ENCODE measurements at regions not wholly inside any gene's neighbourhood (a gene's known extent, or its start where the extent isn't known, plus 50 kb on each side); places are given as distances from the start of the nearest gene placed in this dataset.
"Not testable (repeated sequence)": the region's sequence is repeated elsewhere in the genome, so short reads cannot be mapped to it uniquely, and the experiment has no call there.

DNA sequence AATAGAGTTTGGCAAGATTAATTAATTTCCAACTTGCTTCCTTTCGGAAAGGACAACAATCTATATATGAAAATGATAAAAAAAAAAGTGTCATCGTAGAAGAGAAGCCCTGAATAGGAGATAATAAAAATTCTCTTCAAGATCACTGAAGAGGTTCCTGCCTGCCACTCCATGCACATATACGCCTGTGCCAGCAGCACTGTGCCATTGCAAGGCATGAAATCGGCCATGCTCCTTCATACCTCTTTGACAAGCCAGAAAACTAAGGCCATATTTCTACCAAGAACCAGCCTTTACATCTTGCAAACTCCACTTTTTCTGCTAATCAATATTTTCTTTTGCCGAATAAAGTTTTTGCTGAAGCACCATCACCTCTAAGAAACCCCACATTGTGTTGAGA lies 365.5 kb downstream of the CXXC4 start:
- no peak for DNase-seq (ENCODE audit: low spot score)

DNA sequence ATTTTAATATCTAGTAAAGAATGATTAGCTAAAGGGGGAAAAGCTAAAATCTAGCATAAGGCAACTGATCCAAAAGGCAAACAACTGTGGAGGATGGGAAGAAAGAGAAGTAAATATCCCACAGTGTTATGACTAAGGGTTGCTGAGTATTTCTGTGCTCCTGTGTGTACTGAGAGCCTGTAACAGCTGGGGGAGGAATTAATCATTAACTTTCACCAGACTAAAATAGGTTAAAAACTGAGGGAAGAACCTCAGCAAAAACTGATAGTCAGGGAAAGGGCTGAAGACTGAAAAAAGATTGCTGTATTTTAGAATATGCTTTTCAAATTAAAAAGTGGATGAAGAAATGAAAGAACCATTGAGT lies 365.9 kb downstream of the CXXC4 start:
- no peak for DNase-seq (ENCODE audit: low spot score)

DNA sequence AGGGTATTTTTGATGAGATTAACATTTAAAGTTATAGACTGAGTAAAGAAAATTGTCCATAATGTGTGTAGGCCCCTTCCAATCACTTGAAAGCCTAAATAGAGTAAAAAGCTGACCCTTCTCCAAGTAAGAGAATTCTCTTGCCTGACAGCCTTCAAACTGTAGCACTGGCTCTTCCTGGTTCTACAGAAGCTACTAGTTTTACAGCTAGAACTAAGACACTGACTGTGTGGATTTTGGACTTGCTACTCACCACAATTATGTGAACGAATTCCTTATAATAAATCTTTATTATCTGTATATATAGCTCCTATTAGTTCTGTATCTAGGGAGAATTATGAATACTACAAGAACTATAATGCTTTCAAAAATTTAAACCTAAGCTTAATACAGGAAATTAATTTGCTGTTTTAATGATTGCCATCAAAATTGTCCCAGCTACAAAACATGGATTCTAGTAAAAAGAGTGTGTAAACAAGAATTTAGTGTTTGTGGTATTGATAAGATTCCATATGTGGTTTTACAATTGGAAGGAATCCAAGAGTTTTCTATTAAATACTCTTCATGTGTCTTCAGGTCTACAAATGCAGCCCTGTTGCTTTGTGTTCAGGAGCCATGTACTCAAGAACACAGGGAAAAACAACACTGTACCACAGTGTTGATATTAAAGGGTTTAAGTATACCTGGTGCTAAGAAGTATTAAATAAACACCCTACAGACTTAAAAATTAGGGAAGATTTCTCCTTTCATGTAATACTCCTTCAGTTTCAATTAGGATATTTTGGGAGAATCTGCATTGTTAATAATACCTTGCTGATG lies 366.5 kb downstream of the CXXC4 start:
- DNase-seq (ENCODE audit: low spot score) = no peak

DNA sequence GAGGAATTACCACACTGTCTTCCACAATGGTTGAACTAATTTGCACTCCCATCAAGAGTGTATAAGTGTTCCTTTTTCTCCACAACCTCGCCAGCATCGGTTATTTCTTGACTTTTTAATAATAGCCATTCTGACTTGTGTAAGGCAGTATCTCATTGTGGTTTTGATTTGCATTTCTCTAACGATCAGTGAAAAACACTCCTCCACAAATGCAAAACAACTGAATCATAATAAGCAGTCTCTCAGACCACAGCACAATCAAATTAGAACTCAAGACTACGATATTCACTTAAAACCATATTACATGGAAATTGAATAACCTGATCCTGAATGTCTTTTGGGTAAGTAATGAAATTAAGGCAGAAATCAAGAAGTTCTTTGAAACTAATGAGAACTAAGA lies 371.7 kb downstream of the CXXC4 start:
- no peak for DNase-seq (ENCODE audit: low spot score)

- DNase-seq (ENCODE audit: low spot score) = no peak
Measured at GRCh38 chr4:104117776-104118175, 376.9 kb downstream of the CXXC4 start.

DNA sequence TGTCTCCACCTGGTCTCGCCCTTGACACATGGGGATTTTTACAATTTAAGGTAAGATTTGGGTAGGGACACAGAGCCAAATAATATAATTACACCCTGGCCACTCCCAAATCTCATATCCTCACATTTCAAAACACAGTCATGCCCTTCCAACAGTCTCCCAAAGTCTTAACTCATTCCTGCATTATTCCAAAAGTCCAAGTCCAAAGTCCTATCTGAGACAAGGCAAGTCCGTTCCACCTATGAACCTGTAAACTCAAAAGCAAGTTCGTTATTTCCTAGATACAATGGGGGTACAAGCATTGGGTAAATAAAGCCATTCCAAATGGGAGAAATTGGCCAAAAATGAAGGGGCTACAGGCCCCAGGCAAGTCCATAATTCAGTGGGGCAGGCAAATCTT lies 380.8 kb downstream of the CXXC4 start:
- no peak for DNase-seq (ENCODE audit: low spot score)

GRCh38 chr4:104099141-104099540 lies 379.4 kb upstream of the TACR3 start:
- DNase-seq (ENCODE audit: low spot score) = no peak

- no peak for DNase-seq (ENCODE audit: low spot score)
Measured at GRCh38 chr4:104093247-104093646, 373.5 kb upstream of the TACR3 start.

GRCh38 chr4:104073229-104073628 lies 353.4 kb upstream of the TACR3 start:
- DNase-seq (ENCODE audit: low spot score) = no peak

DNA sequence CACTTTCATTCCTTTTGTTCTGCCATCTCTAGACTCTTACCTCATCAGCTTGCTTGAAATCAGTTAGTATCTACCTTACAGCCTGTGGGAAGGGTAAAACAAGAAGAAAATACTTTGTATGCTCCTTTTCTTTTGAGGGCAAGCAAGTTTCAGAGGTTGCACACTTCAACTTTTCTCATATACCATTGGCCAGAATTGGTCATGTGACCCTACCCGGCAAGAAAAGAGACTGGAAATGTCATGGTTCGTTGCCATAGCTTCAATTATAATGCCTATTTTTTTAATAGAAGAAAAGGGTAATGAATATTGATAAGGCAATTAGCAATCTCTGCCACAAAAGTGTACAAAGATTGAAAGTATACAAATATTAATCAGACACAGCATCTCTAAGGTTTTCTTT lies 346.7 kb upstream of the TACR3 start:
- no peak for DNase-seq (ENCODE audit: low spot score)

GRCh38 chr4:104064646-104065577 lies 345.1 kb upstream of the TACR3 start:
- no peak for DNase-seq (ENCODE audit: low spot score)

GRCh38 chr4:104063341-104063740 lies 343.6 kb upstream of the TACR3 start:
- no peak for DNase-seq (ENCODE audit: low spot score)

DNA sequence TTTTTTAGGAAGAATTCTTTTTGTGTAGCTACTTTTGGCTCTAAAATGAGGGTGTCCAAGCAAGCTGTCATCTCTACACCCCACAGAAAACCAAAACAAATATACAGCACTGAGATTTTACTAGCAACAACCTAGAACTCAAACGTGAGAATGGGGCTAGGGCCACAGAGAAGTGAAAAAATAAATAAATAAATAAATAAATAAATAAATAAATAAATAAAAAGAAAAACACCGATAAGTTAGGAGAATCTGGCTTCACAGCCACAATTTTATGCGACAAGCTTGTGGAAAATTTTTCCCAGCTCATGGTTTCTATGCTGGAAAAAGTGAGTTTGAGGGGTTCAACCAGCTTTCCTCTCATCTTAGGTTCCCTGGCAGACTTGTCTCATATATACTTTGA lies 324.6 kb upstream of the TACR3 start:
- no peak for DNase-seq (ENCODE audit: low spot score)

DNA sequence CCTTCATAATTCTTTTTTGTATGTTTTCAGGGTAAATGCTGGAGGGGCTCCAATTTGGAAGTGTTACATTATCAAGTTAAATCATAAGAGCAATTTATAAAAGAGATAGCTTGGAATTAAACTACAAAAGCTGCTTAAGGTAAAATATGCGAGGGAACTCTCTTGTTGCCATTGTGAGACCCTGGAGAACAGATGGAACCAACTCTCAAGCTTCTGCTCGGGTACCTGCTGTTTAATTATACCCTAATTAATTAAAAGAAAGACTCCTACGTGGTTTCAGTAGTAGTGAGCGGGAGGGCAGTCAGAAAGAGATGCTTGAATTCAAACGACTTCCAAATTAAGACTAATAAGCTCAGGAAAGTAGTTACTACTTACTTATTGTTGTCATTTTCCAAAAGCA lies 313.1 kb upstream of the TACR3 start:
- DNase-seq (ENCODE audit: low spot score) = no peak

GRCh38 chr4:104025251-104025650 lies 305.5 kb upstream of the TACR3 start:
- no peak for DNase-seq (ENCODE audit: low spot score)

GRCh38 chr4:104022831-104023230 lies 303.0 kb upstream of the TACR3 start:
- no peak for DNase-seq (ENCODE audit: low spot score)

GRCh38 chr4:104022226-104022625 lies 302.4 kb upstream of the TACR3 start:
- no peak for DNase-seq (ENCODE audit: low spot score)

DNA sequence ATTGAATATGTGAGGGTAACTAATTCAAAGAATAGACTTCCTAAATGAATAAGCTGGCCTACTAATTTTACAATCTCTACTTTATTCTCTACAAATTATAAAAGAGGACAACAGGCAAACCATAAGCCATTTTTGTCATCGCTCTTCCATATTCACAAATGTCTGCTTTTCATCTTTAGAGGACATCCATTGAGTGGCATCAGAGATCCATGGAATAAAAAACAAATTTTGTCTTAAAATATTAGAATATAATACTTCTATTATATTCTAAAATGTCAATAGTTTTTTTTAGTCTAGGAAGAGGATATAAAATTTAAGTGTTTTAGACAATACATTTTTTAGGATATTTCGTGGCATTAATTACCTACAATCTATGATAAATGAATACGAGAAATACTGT lies 300.9 kb upstream of the TACR3 start:
- no peak for DNase-seq (ENCODE audit: low spot score)

DNA sequence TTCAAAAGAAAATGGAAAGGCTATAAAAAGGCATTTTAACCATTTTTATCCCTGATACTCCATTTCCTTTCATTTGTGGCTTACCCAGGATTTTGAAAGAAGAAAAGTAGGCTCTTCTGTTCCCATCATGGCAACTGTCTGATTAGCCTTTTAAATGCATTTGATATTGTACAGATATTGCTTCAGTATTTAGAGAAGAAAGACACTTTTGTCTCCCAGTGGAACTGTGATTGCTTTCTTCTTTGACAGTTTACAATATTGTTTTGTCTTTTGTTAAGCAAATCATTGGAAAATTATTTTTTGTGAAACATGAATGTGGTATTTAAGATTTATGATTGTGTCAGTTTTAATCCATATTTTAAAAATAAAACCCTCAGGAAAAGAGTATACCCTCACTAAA lies 297.4 kb upstream of the TACR3 start:
- DNase-seq (ENCODE audit: low spot score) = no peak

GRCh38 chr4:104015680-104016079 lies 295.9 kb upstream of the TACR3 start:
- no peak for DNase-seq (ENCODE audit: low spot score)

DNA sequence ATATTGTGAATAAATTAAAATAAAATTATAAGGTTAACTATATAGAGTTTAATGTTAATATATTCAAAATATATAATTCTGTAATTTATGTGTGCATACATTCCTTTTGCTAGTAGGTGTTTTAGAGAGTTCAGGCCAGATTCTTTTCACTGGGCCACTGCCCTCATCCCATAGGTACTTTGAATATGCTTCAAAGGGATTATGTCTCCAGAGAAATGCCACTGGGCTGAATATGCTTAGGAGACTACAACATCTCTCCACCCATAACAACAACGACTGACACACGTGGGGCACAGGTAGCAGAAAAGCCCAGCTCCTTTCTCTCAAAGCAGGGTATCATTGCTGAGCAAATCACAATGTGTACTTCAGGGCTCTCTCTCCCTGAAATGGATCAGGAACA lies 290.9 kb upstream of the TACR3 start:
- DNase-seq (ENCODE audit: low spot score) = no peak

- DNase-seq (ENCODE audit: low spot score) = not testable (repeated sequence)
Measured at GRCh38 chr4:104002318-104002717, 282.5 kb upstream of the TACR3 start.

DNA sequence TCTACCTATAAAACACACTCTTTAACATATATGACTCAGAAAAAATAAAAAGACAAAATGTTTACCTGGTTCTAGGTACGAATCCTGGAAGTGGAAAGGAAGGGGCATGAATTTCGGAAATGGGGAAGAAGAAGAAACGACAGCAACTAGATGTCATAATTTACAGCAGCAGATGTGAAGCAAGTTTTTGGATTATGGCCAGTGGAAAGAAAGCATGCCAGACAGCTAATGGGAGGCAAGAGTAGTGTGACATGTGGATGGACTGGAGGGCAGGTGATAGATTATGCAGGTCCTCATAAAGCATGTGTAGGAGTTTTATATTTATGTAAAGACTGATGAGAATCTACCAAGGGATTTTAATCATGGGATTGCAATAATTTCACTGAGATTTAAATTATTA lies 279.0 kb upstream of the TACR3 start:
- no peak for DNase-seq (ENCODE audit: low spot score)

Data from CD4-positive, alpha-beta T cell treated with Interleukin-6 at 100 ng/mL for 8 hours (primary cell).